Large intestine (tissue), 3 donors: ENCODE measurements at regions not wholly inside any gene's neighbourhood (a gene's known extent, or its start where the extent isn't known, plus 50 kb on each side); places are given as distances from the start of the nearest gene placed in this dataset.

ENCODE experiments used
- DNase-seq, 2 donors: peaks; one replicate each; pipeline versions ENCODE4 v3.0.0 to v3.0.0-alpha.2; 2013
- H3K27ac ChIP-seq: one replicate; pipeline ENCODE4 v1.5.1; 2013; ENCODE audit warnings: low read length
- H3K27me3 ChIP-seq: 2 replicates; pipeline ENCODE4 v1.6.1; 2013; ENCODE audit warnings: low read length; ENCODE audit not compliant: control insufficient read depth, insufficient read depth
- H3K36me3 ChIP-seq: 2 replicates; pipeline ENCODE4 v1.6.1; 2013; ENCODE audit warnings: low read length; ENCODE audit not compliant: control insufficient read depth, insufficient read depth
- H3K4me1 ChIP-seq: one replicate; pipeline ENCODE4 v1.6.1; 2013; ENCODE audit warnings: low read length; ENCODE audit not compliant: control insufficient read depth, insufficient read depth
- H3K4me3 ChIP-seq: one replicate; pipeline ENCODE4 v1.5.1; 2013; ENCODE audit warnings: low read length
- H3K9me3 ChIP-seq: one replicate; pipeline ENCODE4 v1.6.1; 2013; ENCODE audit warnings: mild to moderate bottlenecking, low read depth, low read length, moderate library complexity; ENCODE audit not compliant: control insufficient read depth
- WGBS: methylation state at CpG from one replicate; pipeline ENCODE4 v1.1.5; 2013; ENCODE audit warnings: low lambda C conversion rate; ENCODE audit not compliant: insufficient coverage; 5-methylcytosine and 5-hydroxymethylcytosine counted together

DNA sequence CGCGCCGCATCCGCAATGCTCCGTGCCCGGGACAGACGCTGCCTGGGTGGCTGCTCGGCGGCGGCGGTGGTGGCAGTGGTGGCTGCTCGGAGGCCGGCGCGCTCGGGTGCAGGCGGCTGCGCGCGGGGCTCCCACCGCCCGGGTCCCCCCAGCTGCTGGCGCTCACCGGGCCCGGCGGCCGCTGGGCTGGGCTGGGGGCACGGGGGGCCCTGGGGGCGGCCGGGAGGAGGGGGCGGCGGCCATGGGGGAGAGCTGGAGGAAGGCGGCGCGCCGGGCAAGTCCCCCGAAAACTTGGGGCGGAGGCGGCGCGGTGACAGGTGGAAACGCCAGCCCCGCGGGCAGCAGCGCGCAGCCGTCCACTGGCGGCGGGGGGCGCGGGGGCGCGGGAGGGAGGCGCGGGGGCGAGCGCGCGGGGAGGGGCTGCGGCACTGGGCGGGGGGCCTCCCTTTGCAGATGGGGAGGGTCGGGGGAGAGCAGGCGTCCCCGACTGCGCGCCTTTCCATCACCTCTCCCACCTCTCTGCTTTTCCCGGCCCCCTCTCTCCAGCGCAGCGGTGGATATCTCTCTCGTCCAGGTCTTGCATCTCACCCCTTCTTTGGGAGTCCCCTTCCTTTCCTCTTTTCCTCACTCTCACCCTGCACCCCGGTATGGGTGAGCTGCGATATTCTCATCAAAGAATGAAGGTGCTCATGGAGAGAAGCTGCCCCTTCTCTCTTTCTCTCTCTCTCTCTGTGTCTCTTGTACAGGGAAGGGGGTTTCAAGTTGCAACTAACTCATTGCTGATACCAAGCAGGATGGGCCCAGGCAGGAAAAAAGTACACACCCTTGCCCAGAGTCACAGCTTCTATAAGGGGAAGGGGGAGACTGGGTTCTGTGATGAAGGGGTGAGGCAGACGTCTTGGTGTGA is 83.7 kb upstream of the DHRSX start:
- WGBS, result no CpG with 5 or more reads among the region's 73 CpGs
- H3K27ac ChIP-seq, result no peak overlapping the region
- H3K27me3 ChIP-seq, result peaks cover 44% of the 10 kb centered on the region
- no peak overlapping the region for H3K4me3 ChIP-seq
- no peaks in the 10 kb centered on the region for H3K36me3 ChIP-seq
- no peak for DNase-seq
- H3K9me3 ChIP-seq, result no peaks in the 10 kb centered on the region
- H3K4me1 ChIP-seq, result no peaks in the 10 kb centered on the region

DNA sequence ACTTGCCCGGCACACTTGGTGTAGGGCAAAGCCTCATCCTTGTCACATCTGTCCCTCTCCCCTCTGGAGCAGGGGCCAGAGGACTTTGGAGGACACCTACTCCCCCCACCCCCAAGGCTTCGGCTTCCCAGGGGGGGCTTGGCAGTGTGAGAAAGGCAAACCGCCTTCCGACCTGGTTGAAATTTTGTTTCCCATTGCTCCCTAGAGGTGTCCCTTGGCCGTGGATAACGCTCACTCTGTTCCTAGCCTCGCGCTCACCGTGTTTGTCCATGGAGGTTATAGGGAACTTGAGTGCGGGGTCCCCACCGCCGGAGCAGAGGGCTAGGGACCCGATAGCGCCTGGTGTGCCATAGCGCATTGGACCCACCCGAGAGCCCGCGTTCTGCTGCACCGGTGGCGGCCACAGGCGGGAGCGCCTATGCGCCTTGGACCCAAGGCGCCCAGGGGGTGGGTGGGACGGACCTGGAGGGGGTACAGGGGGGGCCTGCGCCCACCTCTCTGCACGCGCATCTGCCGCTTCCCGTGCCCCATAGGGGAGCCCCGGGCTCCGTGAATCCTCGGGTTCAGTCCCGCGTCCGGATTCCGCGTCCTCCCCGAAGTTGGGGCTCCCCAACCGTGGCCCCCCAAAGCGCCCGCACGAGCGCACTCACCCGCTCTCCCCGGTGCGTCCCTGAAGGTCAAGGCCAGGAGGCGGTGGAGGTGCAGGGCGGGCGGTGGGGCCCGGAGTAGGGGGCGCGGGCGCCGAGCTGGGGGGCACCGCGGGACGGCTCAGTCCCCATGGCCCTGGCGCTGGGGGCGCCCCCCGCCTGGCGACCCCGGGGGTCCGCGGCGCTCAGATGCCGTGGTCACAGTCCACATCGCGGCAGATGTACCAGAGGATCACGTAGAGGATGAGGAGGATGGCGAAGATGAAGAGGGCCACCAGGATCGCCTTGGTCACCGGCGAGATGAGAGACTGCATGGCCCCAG is 82.7 kb upstream of the DHRSX start:
- no CpG with 5 or more reads among the region's 74 CpGs for WGBS
- Histone ChIP-seq H3K36me3 (no peaks in the 10 kb centered on the region), H3K4me3 (no peak overlapping the region), H3K9me3 (no peaks in the 10 kb centered on the region), H3K27me3 (peaks cover 44% of the 10 kb centered on the region), H3K4me1 (no peaks in the 10 kb centered on the region), H3K27ac (no peak overlapping the region)
- no peak for DNase-seq

DNA sequence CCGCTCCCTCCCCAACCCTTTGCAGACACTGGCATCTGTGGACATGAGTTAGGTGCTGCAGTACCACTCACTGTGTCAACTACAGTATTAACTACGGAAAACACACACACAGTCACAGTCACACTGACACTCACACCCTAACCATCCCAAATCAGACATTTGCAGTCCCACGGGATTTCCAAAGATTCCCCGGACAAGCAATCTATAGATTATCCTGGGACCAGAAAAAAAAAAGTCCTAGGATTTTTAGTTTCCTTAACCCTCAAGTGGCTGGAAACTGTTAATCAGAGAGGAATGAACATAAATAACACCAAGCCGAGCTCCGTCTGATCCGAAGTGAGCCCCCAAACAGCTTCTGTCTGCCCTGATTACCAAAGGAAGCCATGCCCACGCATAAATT is 81.9 kb upstream of the DHRSX start:
- H3K9me3 ChIP-seq, result no peaks in the 10 kb centered on the region
- 38% methylated on average over 2 of the region's 8 CpGs for WGBS
- no peak overlapping the region for H3K27ac ChIP-seq
- H3K4me3 ChIP-seq, result no peak overlapping the region
- DNase-seq, result no peak
- H3K36me3 ChIP-seq, result no peaks in the 10 kb centered on the region
- no peaks in the 10 kb centered on the region for H3K4me1 ChIP-seq
- peaks cover 44% of the 10 kb centered on the region for H3K27me3 ChIP-seq

DNA sequence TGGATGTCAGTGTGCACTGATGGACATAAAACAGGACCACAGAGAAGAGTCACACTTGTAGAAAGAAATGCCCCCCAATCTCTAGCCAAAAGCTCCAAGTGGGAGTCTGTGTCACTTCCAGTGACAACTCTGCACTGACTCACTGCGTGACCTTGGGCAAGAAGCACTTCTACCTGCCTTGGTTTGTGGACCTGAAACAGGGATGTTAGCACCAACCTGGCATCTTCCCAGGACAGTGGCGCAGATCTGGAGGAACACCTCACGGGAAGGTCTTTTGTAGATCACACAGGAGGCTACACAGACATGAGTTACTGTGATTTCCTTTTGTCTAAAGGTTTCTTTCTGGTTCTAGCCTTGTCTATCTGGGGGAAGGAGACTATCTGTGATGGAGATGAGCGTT is 80.5 kb upstream of the DHRSX start:
- DNase-seq, result no peak
- Histone ChIP-seq H3K27me3 (peaks cover 44% of the 10 kb centered on the region), H3K9me3 (no peaks in the 10 kb centered on the region), H3K36me3 (no peaks in the 10 kb centered on the region), H3K4me3 (no peak overlapping the region), H3K4me1 (no peaks in the 10 kb centered on the region), H3K27ac (no peak overlapping the region)
- no CpG with 5 or more reads among the region's 4 CpGs for WGBS

- H3K27ac ChIP-seq, result no peak overlapping the region
- peaks cover 32% of the 10 kb centered on the region for H3K27me3 ChIP-seq
- 100% methylated on average over 1 of the region's 12 CpGs for WGBS
- H3K4me3 ChIP-seq, result no peak overlapping the region
- no peaks in the 10 kb centered on the region for H3K9me3 ChIP-seq
- no peaks in the 10 kb centered on the region for H3K36me3 ChIP-seq
- no peak for DNase-seq
- H3K4me1 ChIP-seq, result no peaks in the 10 kb centered on the region
Measured at GRCh38 chrX:2578864-2579263, 78.1 kb upstream of the DHRSX start.

DNA sequence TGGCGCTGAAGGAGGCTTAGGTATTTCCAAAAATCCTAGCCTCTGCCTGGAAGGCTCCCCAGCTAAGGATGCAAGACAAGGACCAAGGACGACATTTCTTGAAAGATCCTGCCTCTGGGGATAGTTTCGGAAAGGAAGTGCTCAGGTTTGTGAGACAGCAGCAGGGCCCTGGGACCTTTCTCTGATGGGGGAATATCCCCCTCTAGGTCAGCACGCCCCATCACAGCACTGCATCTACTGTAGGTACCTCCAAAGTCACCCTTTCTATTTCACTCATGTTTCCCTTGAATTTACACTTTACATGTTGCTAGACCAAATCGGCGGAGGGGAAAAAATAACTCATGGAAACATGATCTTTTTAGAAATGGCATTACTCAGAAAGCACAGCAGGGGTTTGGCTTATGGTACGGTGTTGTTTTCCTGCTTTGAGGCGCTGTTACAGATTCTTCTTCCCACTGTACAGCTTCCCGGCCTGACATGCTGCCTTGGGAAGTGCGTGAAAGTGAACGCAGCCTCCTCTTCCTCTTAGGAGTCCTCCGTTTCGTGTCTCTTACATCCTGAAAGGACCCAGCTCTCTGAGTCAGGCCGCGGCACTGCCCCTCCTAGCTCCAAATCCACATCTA is 77.2 kb upstream of the DHRSX start:
- Histone ChIP-seq H3K4me1 (no peaks in the 10 kb centered on the region), H3K4me3 (no peak overlapping the region), H3K27me3 (peaks cover 22% of the 10 kb centered on the region), H3K9me3 (no peaks in the 10 kb centered on the region), H3K27ac (no peak overlapping the region), H3K36me3 (no peaks in the 10 kb centered on the region)
- DNase-seq, result no peak
- no CpG with 5 or more reads among the region's 15 CpGs for WGBS

GRCh38 chrX:2576793-2577192 is 76.0 kb upstream of the DHRSX start:
- H3K27me3 ChIP-seq, result peaks cover 11% of the 10 kb centered on the region

DNA sequence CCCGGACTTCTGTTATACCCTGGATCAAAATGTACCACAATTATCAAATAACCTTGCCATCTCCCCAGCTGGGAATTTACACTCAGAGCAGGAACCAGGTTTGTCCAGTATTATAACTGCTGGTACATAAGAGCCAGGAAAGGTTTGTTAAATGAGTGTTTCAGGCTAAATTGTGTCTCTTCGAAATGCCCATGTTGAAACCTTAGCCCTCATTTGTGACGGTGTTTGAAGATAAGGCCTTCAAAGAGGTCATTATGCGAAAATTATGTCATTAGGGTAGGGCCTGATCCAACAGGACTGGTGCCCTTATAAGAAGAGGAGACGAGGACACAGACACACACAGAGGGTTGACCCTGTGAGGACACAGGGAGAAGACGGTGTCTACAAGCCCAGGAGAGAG is 73.5 kb upstream of the DHRSX start:
- Histone ChIP-seq H3K9me3 (no peaks in the 10 kb centered on the region), H3K4me3 (no peak overlapping the region), H3K4me1 (no peaks in the 10 kb centered on the region), H3K27ac (no peak overlapping the region), H3K36me3 (no peaks in the 10 kb centered on the region), H3K27me3 (no peaks in the 10 kb centered on the region)
- no CpG with 5 or more reads among the region's 6 CpGs for WGBS
- DNase-seq, result no peak

More at GRCh38 chrX:2576793-2577192, 76.0 kb upstream of the DHRSX start:
- H3K4me3 ChIP-seq, result no peak overlapping the region
- no peaks in the 10 kb centered on the region for H3K4me1 ChIP-seq
- no peak overlapping the region for H3K27ac ChIP-seq
- H3K9me3 ChIP-seq, result no peaks in the 10 kb centered on the region
- H3K36me3 ChIP-seq, result no peaks in the 10 kb centered on the region
- DNase-seq, result no peak
- no CpG with 5 or more reads among the region's 8 CpGs for WGBS

- Histone ChIP-seq H3K4me1 (no peaks in the 10 kb centered on the region), H3K27ac (no peak overlapping the region), H3K36me3 (no peaks in the 10 kb centered on the region), H3K9me3 (no peaks in the 10 kb centered on the region), H3K4me3 (no peak overlapping the region), H3K27me3 (no peaks in the 10 kb centered on the region)
- DNase-seq, result no peak
- 100% methylated on average over 1 of the region's 7 CpGs for WGBS
Measured at GRCh38 chrX:2572740-2573139, 72.0 kb upstream of the DHRSX start.

DNA sequence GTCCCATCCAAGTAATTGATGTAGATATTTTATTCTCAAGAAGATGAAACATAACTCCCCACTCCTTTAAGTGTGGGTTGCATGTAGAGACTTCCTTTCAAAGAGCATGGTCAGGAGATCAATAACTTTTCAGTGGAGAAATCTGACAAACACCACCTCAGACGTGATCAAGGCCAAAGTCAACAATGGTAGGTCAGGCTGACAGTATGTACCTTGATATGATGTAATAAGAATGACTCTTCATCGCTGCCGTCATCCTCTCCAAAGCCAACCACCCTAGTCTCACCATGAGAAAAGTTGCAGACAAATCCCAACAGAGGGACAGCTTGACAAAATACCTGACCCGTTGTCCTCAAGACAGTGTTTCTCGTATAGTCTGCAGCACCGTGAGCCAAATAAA is 67.3 kb upstream of the DHRSX start:
- H3K9me3 ChIP-seq, result no peaks in the 10 kb centered on the region
- DNase-seq, result no peak
- no CpG with 5 or more reads among the region's 6 CpGs for WGBS

More for the DNA sequence above, 67.3 kb upstream of the DHRSX start:
- H3K4me3 ChIP-seq, result no peak overlapping the region
- no peak overlapping the region for H3K27ac ChIP-seq
- H3K36me3 ChIP-seq, result no peaks in the 10 kb centered on the region
- no peaks in the 10 kb centered on the region for H3K4me1 ChIP-seq
- H3K27me3 ChIP-seq, result no peaks in the 10 kb centered on the region
